CD4-positive, alpha-beta T cell (primary cell): ENCODE measurements at regions not wholly inside any gene's neighbourhood (a gene's known extent, or its start where the extent isn't known, plus 50 kb on each side); places are given as distances from the start of the nearest gene placed in this dataset.

Source experiments
- ATAC-seq: fragments of 200-7000 bp; cut with Tn5 transposase; one replicate; pipeline ENCODE4 v1.10.0; 2022; ENCODE audit warnings: mild to moderate bottlenecking; ENCODE audit not compliant: poor library complexity
- CTCF ChIA-PET: fragments of 350-600 bp; sonication (Branson Sonifier 250); formaldehyde crosslinking; loops from one replicate; lab custom pipeline; 2021; ENCODE audit warnings: antibody characterized with exemption, inconsistent platforms; lab: Charles Lee
- POLR2A ChIA-PET: fragments of 350-600 bp; sonication (Branson Sonifier 250); formaldehyde crosslinking; loops from one replicate; lab custom pipeline; 2021; ENCODE audit warnings: antibody characterized with exemption, inconsistent platforms; lab: Charles Lee
- DNase-seq, 14 experiments: peaks; one replicate each; pipeline ENCODE4 v3.0.0-alpha.2; 2013 to 2020; ENCODE audit warnings: mixed read lengths in 2 of 14
- H3K27ac ChIP-seq, 2 donors: one replicate each; pipeline versions ENCODE4 v1.5.1 to v1.7.0; 2013; ENCODE audit warnings: low read length in 2 of 2, low read depth in 1 of 2, mild to moderate bottlenecking in 1 of 2
- H3K27me3 ChIP-seq, 2 experiments: 1 replicate in 1 of 2; 2 replicates in 1 of 2; pipeline versions ENCODE4 v1.6.1 to v1.7.0; 2013; ENCODE audit warnings: low read length in 2 of 2, control low read depth in 1 of 2, mild to moderate bottlenecking in 1 of 2, moderate library complexity in 1 of 2; ENCODE audit not compliant: insufficient read depth in 2 of 2, control insufficient read depth in 1 of 2
- H3K36me3 ChIP-seq: one replicate; pipeline ENCODE4 v1.6.1; 2013; ENCODE audit warnings: low read length, control low read depth; ENCODE audit not compliant: insufficient read depth
- H3K4me1 ChIP-seq: one replicate; pipeline ENCODE4 v1.6.1; 2013; ENCODE audit warnings: low read length, control low read depth; ENCODE audit not compliant: insufficient read depth
- H3K4me3 ChIP-seq: one replicate; pipeline ENCODE4 v1.5.1; 2013; ENCODE audit warnings: mild to moderate bottlenecking, low read length, moderate library complexity
- H3K9me3 ChIP-seq, 2 experiments: 1 replicate in 1 of 2; 2 replicates in 1 of 2; pipeline versions ENCODE4 v1.6.1 to v1.7.0; 2013; ENCODE audit warnings: low read length in 2 of 2, mild to moderate bottlenecking in 2 of 2, control low read depth in 1 of 2, moderate library complexity in 1 of 2; ENCODE audit not compliant: control insufficient read depth in 1 of 2, insufficient read depth in 1 of 2
- H3K27ac Mint-ChIP-seq: one replicate; pipeline ENCODE4 v1.8.0; 2020; ENCODE audit warnings: mixed read lengths
- H3K27me3 Mint-ChIP-seq: one replicate; pipeline ENCODE4 v1.8.0; 2021; ENCODE audit warnings: mixed read lengths
- H3K36me3 Mint-ChIP-seq: one replicate; pipeline ENCODE4 v1.8.0; 2021; ENCODE audit warnings: low read depth, mixed read lengths
- H3K4me1 Mint-ChIP-seq: one replicate; pipeline ENCODE4 v1.8.0; 2021; ENCODE audit warnings: low read depth, mixed read lengths
- H3K4me3 Mint-ChIP-seq: one replicate; pipeline ENCODE4 v1.8.0; 2020; ENCODE audit warnings: mild to moderate bottlenecking, mixed read lengths
- H3K9me3 Mint-ChIP-seq: one replicate; pipeline ENCODE4 v1.8.0; 2020; ENCODE audit warnings: mixed read lengths
- CTCF ChIP-seq: fragments of 200-600 bp; IDR thresholded peaks from one replicate; pipeline ENCODE4 v1.8.0; 2022; ENCODE audit warnings: antibody characterized with exemption, mild to moderate bottlenecking
- intact Hi-C, 2 experiments: fragments of 100-400 bp; cut with DNase I in 1 of 2; cut with micrococcal nuclease in 1 of 2; formaldehyde crosslinking; loops; one replicate each; pipeline versions ENCODE4 v1.15.1 to v1.9.0; 2023 to 2025; cut with DNase I, micrococcal nuclease

DNA sequence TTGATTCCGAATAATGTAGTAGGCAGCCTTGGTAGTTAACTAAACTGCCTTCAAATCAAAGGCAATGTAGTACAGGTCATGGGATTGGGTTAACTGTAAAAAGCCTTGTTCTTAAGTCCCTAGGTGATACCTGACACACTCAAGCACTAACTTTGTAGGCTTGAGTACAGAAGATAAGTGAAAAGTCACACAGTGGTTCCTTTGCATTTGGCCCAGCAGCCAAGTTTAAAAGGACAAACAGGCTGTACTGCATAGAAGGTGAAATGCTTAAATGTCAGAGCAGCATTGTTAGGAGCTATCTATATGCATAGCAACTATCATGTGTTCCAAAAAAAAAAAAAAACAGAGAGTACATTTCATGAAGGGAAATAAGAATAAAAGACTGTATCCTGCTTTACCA lies 178.4 kb downstream of the ATOH1 start:
- H3K36me3 ChIP-seq: no peaks in the 10 kb centered on the region
- no peaks in the 10 kb centered on the region for H3K9me3 ChIP-seq
- no peak for TF ChIP-seq CTCF
- ChIA-PET POLR2A (no interaction called here), CTCF (no interaction called here)
- no peaks in the 10 kb centered on the region for H3K27me3 ChIP-seq
- DNase-seq: no peak
- Mint-ChIP-seq H3K36me3 (no peaks in the 10 kb centered on the region), H3K27me3 (no peaks in the 10 kb centered on the region), H3K4me3 (no peak overlapping the region), H3K9me3 (no peaks in the 10 kb centered on the region), H3K4me1 (no peaks in the 10 kb centered on the region), H3K27ac (no peak overlapping the region)
- H3K4me3 ChIP-seq: no peak overlapping the region
- no peak overlapping the region for H3K27ac ChIP-seq
- H3K4me1 ChIP-seq: no peaks in the 10 kb centered on the region
- no peak for ATAC-seq
- intact Hi-C loops: no loop called here

GRCh38 chr4:94011190-94011589 lies 182.6 kb downstream of the ATOH1 start:
- no peaks in the 10 kb centered on the region for H3K9me3 ChIP-seq
- H3K4me3 ChIP-seq: no peak overlapping the region
- TF ChIP-seq CTCF: no peak
- no peak for ATAC-seq
- Mint-ChIP-seq H3K36me3 (no peaks in the 10 kb centered on the region), H3K4me1 (no peaks in the 10 kb centered on the region), H3K4me3 (no peak overlapping the region), H3K9me3 (no peaks in the 10 kb centered on the region), H3K27me3 (no peaks in the 10 kb centered on the region), H3K27ac (no peak overlapping the region)
- no peaks in the 10 kb centered on the region for H3K36me3 ChIP-seq
- no peaks in the 10 kb centered on the region for H3K27me3 ChIP-seq
- H3K27ac ChIP-seq: no peak overlapping the region
- intact Hi-C loops: no loop called here
- DNase-seq: no peak
- no peaks in the 10 kb centered on the region for H3K4me1 ChIP-seq
- POLR2A ChIA-PET: no interaction called here
- CTCF ChIA-PET: no interaction called here

GRCh38 chr4:94014484-94015136 lies 186.1 kb downstream of the ATOH1 start:
- intact Hi-C loops: no loop called here
- Mint-ChIP-seq H3K9me3 (no peaks in the 10 kb centered on the region), H3K27me3 (no peaks in the 10 kb centered on the region), H3K4me3 (no peak overlapping the region), H3K4me1 (no peaks in the 10 kb centered on the region), H3K27ac (no peak overlapping the region), H3K36me3 (no peaks in the 10 kb centered on the region)
- DNase-seq: no peak
- Histone ChIP-seq H3K27ac (no peak overlapping the region), H3K9me3 (no peaks in the 10 kb centered on the region), H3K4me3 (no peak overlapping the region), H3K27me3 (no peaks in the 10 kb centered on the region), H3K36me3 (no peaks in the 10 kb centered on the region), H3K4me1 (no peaks in the 10 kb centered on the region)
- no peak for TF ChIP-seq CTCF
- ATAC-seq: no peak
- CTCF ChIA-PET: no interaction called here
- POLR2A ChIA-PET: no interaction called here
